Peyer's patch (tissue), 4 donors: ENCODE measurements at regions not wholly inside any gene's neighbourhood (a gene's known extent, or its start where the extent isn't known, plus 50 kb on each side); places are given as distances from the start of the nearest gene placed in this dataset.

Source experiments
- CTCF ChIP-seq, 6 experiments: fragments of 450-650 bp in 4 of 6; fragments of 200-600 bp in 2 of 6; sonication (generic) in 1 of 6; IDR thresholded peaks; one replicate each; pipeline ENCODE4 v1.5.1; 2017 to 2019; ENCODE audit warnings: antibody characterized with exemption in 6 of 6, mild to moderate bottlenecking in 3 of 6, moderate library complexity in 1 of 6
- POLR2A ChIP-seq, 2 donors: fragments of 450-650 bp; IDR thresholded peaks; one replicate each; pipeline ENCODE4 v1.5.1; 2017; ENCODE audit warnings: antibody characterized with exemption in 2 of 2, mild to moderate bottlenecking in 2 of 2, moderate library complexity in 2 of 2

- TF ChIP-seq CTCF (IDR thresholded peaks at IDR 0.05) = no peak
- no peak for TF ChIP-seq POLR2A (IDR thresholded peaks at IDR 0.05)
These were observed 462.4 kb downstream of the RAP2B start for GRCh38 chr3:153624310-153625030.
